GM10266 (cell line): ENCODE measurements at regions not wholly inside any gene's neighbourhood (a gene's known extent, or its start where the extent isn't known, plus 50 kb on each side); places are given as distances from the start of the nearest gene placed in this dataset.

Experiments
- DNase-seq: peaks from one replicate; pipeline ENCODE4 v3.0.0; 2012; ENCODE audit errors: extremely low spot score
- CTCF ChIP-seq: IDR thresholded peaks from 2 replicates; pipeline ENCODE4 v1.5.1; 2012; ENCODE audit warnings: mild to moderate bottlenecking, low read depth; ENCODE audit not compliant: control insufficient read depth, insufficient read depth; ENCODE audit errors: missing control alignments

GRCh38 chr11:131070365-131070764 lies 154.1 kb upstream of the SNX19 start:
- no peak for DNase-seq
- TF ChIP-seq CTCF = no peak

DNA sequence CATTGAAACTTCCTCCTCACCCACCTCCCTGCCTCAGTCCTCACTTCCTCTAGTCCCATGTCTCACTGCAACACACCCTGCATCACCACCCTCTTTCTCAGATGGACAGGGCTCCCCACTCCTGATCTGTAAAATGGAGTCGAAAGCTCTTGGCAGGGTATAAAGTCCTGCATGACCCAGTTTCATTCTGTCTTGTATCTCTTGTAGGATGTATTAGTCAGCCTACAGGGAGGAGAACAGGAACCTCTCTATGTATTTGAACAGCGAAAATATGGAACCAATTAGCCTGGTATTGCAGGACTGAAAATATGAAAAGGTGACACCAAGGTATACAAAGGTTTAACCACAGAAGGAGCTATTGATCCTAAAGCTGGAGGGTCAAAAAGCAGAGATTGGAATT lies 156.9 kb upstream of the SNX19 start:
- no peak for TF ChIP-seq CTCF
- DNase-seq = no peak

DNA sequence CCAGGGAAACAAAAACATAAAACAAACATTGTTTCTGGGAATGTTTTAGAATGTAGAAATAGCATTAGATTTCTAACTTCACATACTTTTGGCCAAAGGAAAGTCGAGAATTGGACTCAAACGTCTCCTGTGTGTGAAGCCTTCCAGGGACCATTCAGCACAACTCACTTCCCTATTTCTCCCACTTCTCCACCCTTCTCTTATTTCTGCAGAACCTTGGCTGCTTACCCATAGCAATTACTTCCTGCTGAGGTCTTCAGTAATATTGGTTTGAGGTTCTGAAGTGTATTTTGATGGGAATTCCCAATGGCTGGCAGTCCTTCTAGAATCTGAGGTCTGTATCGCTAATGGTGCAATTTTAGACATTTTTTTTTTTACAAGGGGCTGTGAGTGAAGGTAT lies 158.3 kb upstream of the SNX19 start:
- no peak for DNase-seq
- TF ChIP-seq CTCF = no peak

DNA sequence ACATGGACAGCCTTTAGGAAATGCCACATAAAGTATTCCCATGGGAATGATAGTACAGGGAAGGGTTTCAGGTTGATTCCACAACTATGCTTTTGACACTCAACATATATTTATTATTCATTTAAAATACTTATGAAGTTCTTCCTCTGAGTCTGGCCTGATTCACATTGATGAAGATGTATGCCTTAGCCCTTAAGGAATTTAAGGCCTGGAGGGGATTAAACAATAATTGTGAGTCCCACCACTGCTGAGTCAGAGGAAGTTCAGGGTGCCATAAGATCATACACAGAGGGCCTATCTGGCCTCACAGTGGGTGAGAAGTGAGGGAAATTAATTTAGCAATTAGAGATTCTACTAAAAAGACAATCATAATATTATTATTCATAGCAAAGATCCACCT lies 161.1 kb upstream of the SNX19 start:
- no peak for TF ChIP-seq CTCF
- DNase-seq = no peak

- no peak for DNase-seq
- TF ChIP-seq CTCF = no peak
Measured at GRCh38 chr11:131079036-131079435, 162.8 kb upstream of the SNX19 start.

DNA sequence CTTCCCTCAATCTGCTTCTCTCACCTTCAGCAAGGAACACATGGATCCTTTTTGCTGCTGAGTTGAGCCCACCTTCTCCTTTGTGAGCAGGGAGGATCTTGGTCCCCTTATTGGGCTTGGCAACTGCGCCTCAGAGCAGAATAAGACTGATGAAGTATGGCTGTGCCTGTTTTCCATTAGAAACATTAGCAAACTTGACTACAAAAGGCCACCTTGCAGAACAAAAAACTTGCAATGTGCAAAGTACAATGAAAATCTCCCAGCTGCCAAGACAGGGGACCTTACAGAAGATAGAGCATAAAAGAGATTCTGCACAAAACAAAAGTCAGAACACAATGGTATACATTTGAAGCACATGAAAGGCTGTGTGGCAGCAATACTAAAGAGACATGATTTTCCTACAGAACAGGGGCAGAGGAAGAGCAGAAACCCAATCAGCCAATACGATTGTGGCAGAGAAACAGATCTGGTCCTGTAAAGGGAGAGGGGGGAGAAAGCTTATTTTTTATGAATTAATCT lies 173.5 kb upstream of the SNX19 start:
- TF ChIP-seq CTCF = no peak
- DNase-seq = no peak

DNA sequence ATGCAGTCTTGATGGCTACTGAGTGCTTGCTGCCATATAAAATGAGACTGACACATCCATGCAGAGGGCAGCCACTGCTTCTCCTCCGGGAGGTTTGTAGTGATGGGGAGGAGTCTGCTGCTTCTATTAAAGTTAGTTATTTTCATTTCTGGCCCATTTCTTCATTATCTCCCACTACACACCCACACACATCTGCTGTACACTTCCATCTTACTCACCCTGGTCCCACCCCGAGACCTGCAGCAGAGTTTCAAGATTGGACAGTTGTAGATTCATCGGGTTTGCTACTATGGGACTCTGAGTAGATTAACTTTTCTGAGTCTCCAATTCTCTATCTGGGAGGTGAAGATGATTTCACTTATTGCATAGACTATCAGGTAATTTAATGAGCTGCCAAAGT lies 176.2 kb upstream of the SNX19 start:
- DNase-seq = no peak

More for the DNA sequence above, 176.2 kb upstream of the SNX19 start:
- TF ChIP-seq CTCF = no peak
